IPS-20b (cell line): ENCODE measurements at regions not wholly inside any gene's neighbourhood (a gene's known extent, or its start where the extent isn't known, plus 50 kb on each side); places are given as distances from the start of the nearest gene placed in this dataset.

Experiments used
- H3K27ac ChIP-seq: one replicate; pipeline ENCODE4 v1.5.1; 2013; ENCODE audit warnings: low read length
- H3K27me3 ChIP-seq: 2 replicates; pipeline ENCODE4 v1.6.1; 2013; ENCODE audit warnings: mild to moderate bottlenecking, low read length, inconsistent platforms; ENCODE audit not compliant: insufficient read depth
- H3K36me3 ChIP-seq: 2 replicates; pipeline ENCODE4 v1.6.1; 2013; ENCODE audit warnings: low read depth, mild to moderate bottlenecking, inconsistent platforms, low read length, moderate library complexity; ENCODE audit not compliant: insufficient read depth
- H3K4me1 ChIP-seq: 2 replicates; pipeline ENCODE4 v1.6.1; 2013; ENCODE audit warnings: mild to moderate bottlenecking, control low read depth, inconsistent platforms, low read length, moderate library complexity; ENCODE audit not compliant: insufficient read depth
- H3K4me3 ChIP-seq: 2 replicates; pipeline ENCODE4 v1.5.1; 2013; ENCODE audit warnings: mild to moderate bottlenecking, low read length, inconsistent platforms
- H3K9ac ChIP-seq: 2 replicates; pipeline ENCODE4 v1.6.1; 2013; ENCODE audit warnings: low read depth, mild to moderate bottlenecking, inconsistent platforms, low read length, moderate library complexity
- H3K9me3 ChIP-seq: 2 replicates; pipeline ENCODE4 v1.6.1; 2013; ENCODE audit warnings: mild to moderate bottlenecking, low read depth, low read length, inconsistent platforms; ENCODE audit not compliant: insufficient read depth

- Histone ChIP-seq H3K9ac (peak overlapping the region; percentile 84; the same call in 1 of the 2 replicates), H3K27ac (peak overlapping the region; percentile 82), H3K36me3 (no peaks in the 10 kb centered on the region), H3K4me3 (no peak overlapping the region; the same call in 1 of the 2 replicates), H3K27me3 (no peaks in the 10 kb centered on the region), H3K4me1 (peaks cover 25% of the 10 kb centered on the region), H3K9me3 (no peaks in the 10 kb centered on the region)
Observed at GRCh38 chr14:89621009-89621421, 204.0 kb upstream of the FOXN3 start.

- no peaks in the 10 kb centered on the region for H3K9me3 ChIP-seq
- no peaks in the 10 kb centered on the region for H3K27me3 ChIP-seq
- peak overlapping the region; percentile 89; the same call in 1 of the 2 replicates for H3K4me3 ChIP-seq
- peak overlapping the region; percentile 84; the same call in 1 of the 2 replicates for H3K9ac ChIP-seq
- no peaks in the 10 kb centered on the region for H3K36me3 ChIP-seq
- H3K27ac ChIP-seq: peak overlapping the region; percentile 82
- peaks cover 30% of the 10 kb centered on the region for H3K4me1 ChIP-seq
Observed at GRCh38 chr14:89620436-89620835, 203.4 kb upstream of the FOXN3 start.

- no peaks in the 10 kb centered on the region for H3K9me3 ChIP-seq
- H3K27me3 ChIP-seq: no peaks in the 10 kb centered on the region
- H3K36me3 ChIP-seq: no peaks in the 10 kb centered on the region
- peak overlapping the region; percentile 89 for H3K4me3 ChIP-seq
- peaks cover 38% of the 10 kb centered on the region for H3K4me1 ChIP-seq
- H3K9ac ChIP-seq: peak overlapping the region; percentile 84; the same call in 1 of the 2 replicates
- peak overlapping the region; percentile 82 for H3K27ac ChIP-seq
Observed at GRCh38 chr14:89619596-89619995, 202.6 kb upstream of the FOXN3 start.

- H3K36me3 ChIP-seq: no peaks in the 10 kb centered on the region
- peak overlapping the region; percentile 89 for H3K9ac ChIP-seq
- no peaks in the 10 kb centered on the region for H3K9me3 ChIP-seq
- peak overlapping the region; percentile 82 for H3K27ac ChIP-seq
- peak overlapping the region; percentile 89 for H3K4me3 ChIP-seq
- H3K4me1 ChIP-seq: peaks cover 43% of the 10 kb centered on the region
- no peaks in the 10 kb centered on the region for H3K27me3 ChIP-seq
Observed at GRCh38 chr14:89618811-89619551, 201.9 kb upstream of the FOXN3 start.

- H3K9ac ChIP-seq: peak overlapping the region; percentile 89
- H3K27me3 ChIP-seq: no peaks in the 10 kb centered on the region
- no peaks in the 10 kb centered on the region for H3K9me3 ChIP-seq
- no peak overlapping the region for H3K27ac ChIP-seq
- no peaks in the 10 kb centered on the region for H3K36me3 ChIP-seq
- H3K4me1 ChIP-seq: peaks cover 50% of the 10 kb centered on the region
- peak overlapping the region; percentile 89 for H3K4me3 ChIP-seq
Observed at GRCh38 chr14:89618330-89618708, 201.3 kb upstream of the FOXN3 start.

- Histone ChIP-seq H3K9ac (peak overlapping the region; percentile 89; the same call in 1 of the 2 replicates), H3K9me3 (no peaks in the 10 kb centered on the region), H3K36me3 (no peaks in the 10 kb centered on the region), H3K27me3 (no peaks in the 10 kb centered on the region), H3K4me3 (peak overlapping the region; percentile 89), H3K4me1 (peaks cover 53% of the 10 kb centered on the region), H3K27ac (peak overlapping the region; percentile 89)
Observed at GRCh38 chr14:89617481-89618329, 200.7 kb upstream of the FOXN3 start.

DNA sequence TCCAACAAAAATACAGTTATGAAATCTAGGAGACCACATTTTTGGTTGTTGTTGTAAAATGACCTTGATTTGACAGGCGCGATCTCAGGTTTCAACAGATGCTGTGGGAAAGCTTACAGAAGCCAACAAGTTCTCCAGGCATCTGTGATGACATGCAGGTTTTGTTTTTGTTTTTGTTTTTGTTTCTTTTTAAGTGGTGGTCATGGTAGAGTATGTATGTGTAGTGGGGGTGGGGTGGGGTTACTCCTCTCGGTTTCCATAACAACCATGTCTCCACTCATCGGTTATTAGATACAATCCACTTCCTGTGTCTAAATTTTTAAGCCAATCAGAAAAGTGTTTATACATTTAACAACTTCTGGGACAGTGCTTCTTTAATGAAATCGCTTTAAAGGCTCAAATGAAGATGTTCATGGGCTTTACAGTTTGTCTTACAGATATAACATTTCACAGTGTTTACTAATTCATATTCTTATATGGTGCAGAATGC, 199.9 kb upstream of the FOXN3 start:
- no peaks in the 10 kb centered on the region for H3K27me3 ChIP-seq
- peak overlapping the region; percentile 89 for H3K27ac ChIP-seq
- H3K4me1 ChIP-seq: peaks cover 53% of the 10 kb centered on the region
- peak overlapping the region; percentile 89 for H3K4me3 ChIP-seq
- no peaks in the 10 kb centered on the region for H3K9me3 ChIP-seq
- peaks cover 4% of the 10 kb centered on the region; the same call in 1 of the 2 replicates for H3K36me3 ChIP-seq
- H3K9ac ChIP-seq: peak overlapping the region; percentile 89; the same call in 1 of the 2 replicates

DNA sequence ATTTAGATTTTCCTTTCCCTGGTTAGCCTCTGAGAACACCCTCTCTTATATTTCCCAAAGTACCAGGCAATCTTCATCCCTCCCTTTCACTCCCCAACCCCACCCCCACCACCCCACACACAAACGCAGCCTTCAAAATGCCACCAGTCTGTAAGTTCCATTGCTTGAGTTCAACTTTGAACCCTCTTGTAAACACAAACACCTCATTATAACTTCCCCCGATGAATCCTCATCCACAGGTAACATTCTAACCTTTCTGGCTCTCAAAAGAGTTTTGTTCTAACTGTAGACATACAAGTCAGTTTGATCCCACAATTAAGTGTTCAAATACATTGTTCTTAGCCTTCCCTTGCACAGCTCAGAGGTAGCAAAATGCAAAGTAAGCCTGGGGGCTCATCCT, 199.4 kb upstream of the FOXN3 start:
- Histone ChIP-seq H3K27ac (peak overlapping the region; percentile 89), H3K9me3 (no peaks in the 10 kb centered on the region), H3K4me3 (peak overlapping the region; percentile 89), H3K36me3 (peaks cover 6% of the 10 kb centered on the region; the same call in 1 of the 2 replicates), H3K27me3 (no peaks in the 10 kb centered on the region), H3K9ac (peak overlapping the region; percentile 89; the same call in 1 of the 2 replicates), H3K4me1 (peaks cover 53% of the 10 kb centered on the region)

GRCh38 chr14:89615421-89615820, 198.4 kb upstream of the FOXN3 start:
- peak overlapping the region; percentile 89 for H3K27ac ChIP-seq
- peaks cover 45% of the 10 kb centered on the region for H3K4me1 ChIP-seq
- H3K27me3 ChIP-seq: no peaks in the 10 kb centered on the region
- H3K36me3 ChIP-seq: peaks cover 13% of the 10 kb centered on the region; the same call in 1 of the 2 replicates
- H3K4me3 ChIP-seq: peak overlapping the region; percentile 89
- peak overlapping the region; percentile 89; the same call in 1 of the 2 replicates for H3K9ac ChIP-seq
- H3K9me3 ChIP-seq: no peaks in the 10 kb centered on the region

DNA sequence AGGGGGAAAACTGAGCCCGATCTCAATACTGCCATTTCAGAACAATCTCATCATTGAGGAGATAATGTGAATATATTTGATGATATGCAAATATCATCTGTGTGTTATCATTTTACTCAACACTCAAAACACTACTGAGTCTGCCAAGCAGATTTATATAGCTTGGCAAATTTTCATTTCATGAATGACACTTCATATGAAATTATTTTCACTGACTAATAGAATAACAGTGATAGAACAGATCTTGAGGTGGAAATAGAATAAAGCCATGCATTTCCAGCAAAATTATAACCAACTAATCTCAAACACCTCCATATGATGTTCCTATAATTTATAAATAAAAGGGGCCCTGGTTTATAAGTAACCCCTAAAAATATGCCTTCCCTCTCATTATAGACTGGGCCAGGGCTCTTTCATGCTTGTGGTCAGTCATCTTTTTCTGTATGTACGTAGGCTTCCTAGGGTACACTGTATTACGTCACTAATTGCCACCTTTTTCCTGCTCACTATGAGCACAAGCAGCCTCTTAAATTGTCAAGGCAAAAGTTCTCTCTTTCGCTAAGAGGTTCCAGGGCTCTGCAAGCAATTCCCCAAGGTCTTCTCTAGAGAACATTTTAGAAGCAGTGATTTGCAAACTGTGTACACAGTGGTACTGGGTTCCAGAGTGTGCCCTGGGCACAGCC, 197.1 kb upstream of the FOXN3 start:
- H3K9ac ChIP-seq: peak overlapping the region; percentile 49; the same call in 1 of the 2 replicates
- H3K27me3 ChIP-seq: no peaks in the 10 kb centered on the region
- H3K36me3 ChIP-seq: peaks cover 18% of the 10 kb centered on the region
- peak overlapping the region; percentile 26 for H3K27ac ChIP-seq
- H3K4me3 ChIP-seq: no peak overlapping the region
- H3K9me3 ChIP-seq: no peaks in the 10 kb centered on the region
- peaks cover 44% of the 10 kb centered on the region for H3K4me1 ChIP-seq
